GM19328 (cell line): ENCODE measurements at regions not wholly inside any gene's neighbourhood (a gene's known extent, or its start where the extent isn't known, plus 50 kb on each side); places are given as distances from the start of the nearest gene placed in this dataset.

Experiments
- ATAC-seq: cut with Tn5 transposase; IDR thresholded peaks from one replicate; pipeline ENCODE4 v1.9.1; 2021; ENCODE audit warnings: mild to moderate bottlenecking, moderate library complexity; ENCODE audit not compliant: unreplicated experiment

DNA sequence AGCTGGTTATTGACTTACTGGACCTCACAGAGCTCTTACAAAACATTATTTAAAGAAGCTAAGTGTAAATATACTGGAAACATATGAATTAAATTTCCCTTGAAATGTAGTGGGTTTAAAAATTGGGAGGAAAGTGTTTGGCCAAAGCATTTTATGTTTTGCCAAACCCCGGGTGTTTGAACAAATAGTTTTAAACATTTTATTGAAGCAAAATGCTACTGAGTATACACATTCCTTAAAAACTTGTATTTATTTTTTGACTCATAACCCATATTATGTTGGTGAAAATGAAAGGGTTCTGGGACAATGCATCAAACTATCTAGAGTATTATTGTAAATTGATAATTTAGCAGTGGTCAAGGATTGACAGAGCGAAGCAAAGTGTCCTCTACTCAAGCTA is 1048.5 kb downstream of the SLC6A15 start:
- ATAC-seq, result no peak

GRCh38 chr12:83859021-83859420 is 1053.6 kb downstream of the SLC6A15 start:
- ATAC-seq, result no peak

- ATAC-seq, result no peak
Measured at GRCh38 chr12:83856803-83857202, 1055.8 kb downstream of the SLC6A15 start.

GRCh38 chr12:83850531-83850930 is 1062.1 kb downstream of the SLC6A15 start:
- ATAC-seq, result no peak

DNA sequence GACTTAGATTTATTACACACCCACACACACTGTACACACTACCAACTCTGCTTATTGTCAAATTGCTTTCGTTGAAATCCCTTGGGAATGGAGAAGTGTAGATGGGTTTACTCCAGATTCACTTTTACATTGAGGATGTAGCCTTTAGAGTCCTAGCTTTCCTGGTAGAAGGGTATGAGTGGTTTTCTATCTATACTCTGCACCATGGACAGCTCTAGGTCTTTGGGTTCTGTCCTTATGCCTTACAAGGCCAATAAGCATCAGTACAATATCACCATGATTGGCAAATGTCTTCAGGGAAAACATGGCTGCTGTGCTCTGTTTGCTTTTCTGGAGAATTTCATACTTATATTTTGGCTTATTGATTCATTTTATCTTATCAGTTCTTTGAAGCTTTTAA is 1063.9 kb downstream of the SLC6A15 start:
- ATAC-seq, result no peak

DNA sequence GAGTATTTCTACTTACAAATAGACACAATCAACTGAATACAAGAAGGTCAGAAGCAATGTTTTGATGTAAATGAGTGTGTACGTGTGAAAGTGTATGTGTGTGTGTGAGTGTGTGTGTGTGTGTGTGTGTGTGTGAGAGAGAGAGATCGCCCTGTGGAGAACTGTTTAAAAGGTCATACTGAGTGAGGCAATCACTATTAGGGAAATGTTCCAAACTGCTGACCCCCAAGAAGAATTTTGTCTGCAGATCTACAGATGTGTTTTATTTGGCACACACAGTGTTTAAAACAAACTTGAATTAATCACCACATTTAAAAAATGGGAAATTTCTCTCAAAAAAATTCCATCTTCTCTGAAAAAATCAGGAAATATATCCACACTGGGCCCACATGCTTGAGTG is 1069.1 kb downstream of the SLC6A15 start:
- no peak for ATAC-seq

DNA sequence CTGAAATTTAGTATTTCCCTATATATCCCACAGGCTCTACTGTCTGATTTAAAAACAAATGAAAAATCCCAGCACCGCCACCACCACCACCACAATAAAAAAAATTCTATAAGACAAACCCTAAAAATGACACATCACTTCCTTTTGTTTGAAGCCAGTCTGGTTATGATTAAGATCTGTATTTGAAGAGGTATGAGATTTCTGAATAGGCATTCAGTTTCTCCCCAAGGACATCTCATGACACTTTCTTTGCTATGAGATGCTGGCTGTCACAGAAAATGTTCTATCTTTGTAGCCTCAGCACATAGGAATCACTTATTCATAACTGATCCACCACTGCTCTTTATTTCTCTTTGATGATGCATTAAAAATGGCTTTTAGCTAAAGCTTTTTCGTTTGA is 1071.0 kb downstream of the SLC6A15 start:
- no peak for ATAC-seq

DNA sequence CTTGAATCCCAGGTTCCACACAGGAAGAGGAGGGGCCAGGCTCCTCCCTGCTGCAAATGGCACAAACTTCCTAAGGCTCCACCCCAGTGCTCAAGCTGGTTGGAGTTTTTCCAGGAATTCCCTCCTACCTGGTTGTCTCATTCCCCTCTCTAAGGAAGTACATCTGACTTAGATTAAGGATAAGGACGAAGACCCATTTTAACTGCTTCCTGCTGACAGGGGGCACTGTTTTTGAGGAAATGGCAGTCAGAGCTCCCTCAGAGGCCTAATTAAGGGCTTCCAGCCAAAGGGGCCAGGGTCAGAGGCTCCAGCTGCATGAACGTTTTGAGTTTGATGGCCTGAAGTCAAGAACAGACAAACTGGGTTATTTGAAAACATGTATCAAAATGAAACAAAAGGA is 1084.7 kb downstream of the SLC6A15 start:
- no peak for ATAC-seq

DNA sequence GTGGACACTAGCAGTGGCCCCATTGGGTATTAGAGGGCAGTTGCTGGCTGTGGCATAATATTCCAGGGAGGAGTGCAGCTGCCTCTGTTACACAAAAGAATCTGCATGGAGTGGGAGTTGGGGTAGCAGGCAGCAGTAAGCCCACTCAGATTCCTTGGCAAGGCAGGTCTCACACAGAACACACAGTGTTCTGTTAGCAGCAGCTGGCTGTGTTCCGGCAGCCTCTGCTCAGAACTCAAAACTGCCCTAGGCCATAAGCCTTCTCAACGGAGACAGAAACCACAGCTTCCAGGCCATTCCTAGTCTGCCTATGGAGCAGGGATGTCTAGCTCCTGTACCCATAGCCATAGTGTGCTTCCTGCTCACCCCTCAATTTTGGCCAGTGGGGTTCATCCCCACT is 1085.4 kb downstream of the SLC6A15 start:
- ATAC-seq, result no peak

DNA sequence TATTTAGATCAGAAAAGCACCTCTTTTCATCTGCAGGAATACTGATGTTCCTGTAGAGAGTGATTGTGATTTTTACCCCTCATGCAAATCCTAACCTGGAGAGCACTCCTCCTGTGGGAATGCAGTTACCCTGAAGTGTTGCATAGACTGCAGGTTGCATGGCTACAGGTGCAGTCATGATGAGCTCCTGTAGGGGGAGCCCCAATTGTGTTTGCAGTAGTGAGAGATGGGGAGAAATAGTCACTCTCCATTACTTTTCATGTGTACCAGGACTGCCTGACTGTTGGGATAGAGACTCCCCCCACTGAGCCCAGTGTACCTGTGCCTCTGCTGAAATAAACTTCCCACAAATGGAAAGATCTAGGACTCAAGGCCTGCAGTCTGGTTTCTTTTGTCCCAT is 1086.5 kb downstream of the SLC6A15 start:
- peak; percentile 49 for ATAC-seq

DNA sequence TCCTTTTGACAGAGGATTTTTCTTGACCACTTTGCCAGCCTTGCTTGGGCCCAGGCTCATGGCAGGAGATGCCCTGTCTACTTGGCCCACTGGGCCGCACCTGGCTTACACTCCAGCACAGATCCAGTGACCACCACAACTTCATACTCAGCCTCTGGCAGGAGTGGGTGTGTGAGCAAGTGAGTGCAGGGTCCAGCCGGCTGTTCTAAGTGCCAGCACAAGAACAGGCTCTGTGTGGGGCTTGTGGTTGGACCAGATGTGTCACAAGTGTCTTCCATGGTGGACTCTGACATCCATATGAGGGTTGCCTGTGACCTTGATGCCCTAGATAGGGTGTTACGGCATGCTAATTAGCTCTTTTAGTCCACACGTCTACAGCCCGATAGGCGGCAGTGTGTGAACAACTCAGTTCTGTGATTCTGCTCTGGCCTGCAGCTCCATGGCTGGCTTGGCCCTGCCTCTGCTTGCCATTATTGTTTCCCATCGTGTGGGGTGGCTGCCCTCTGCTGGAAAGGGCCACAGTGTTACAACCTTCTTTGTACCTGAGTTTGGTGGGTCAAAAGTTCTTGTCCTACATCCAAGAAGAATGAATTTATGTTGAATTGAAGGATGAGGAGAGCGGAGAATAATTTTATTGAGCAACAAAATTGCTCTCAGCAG is 1089.1 kb downstream of the SLC6A15 start:
- peak; percentile 97 for ATAC-seq

- ATAC-seq, result no peak
Measured at GRCh38 chr12:83821967-83822366, 1090.6 kb downstream of the SLC6A15 start.

- no peak for ATAC-seq
Measured at GRCh38 chr12:83818881-83819280, 1093.7 kb downstream of the SLC6A15 start.

DNA sequence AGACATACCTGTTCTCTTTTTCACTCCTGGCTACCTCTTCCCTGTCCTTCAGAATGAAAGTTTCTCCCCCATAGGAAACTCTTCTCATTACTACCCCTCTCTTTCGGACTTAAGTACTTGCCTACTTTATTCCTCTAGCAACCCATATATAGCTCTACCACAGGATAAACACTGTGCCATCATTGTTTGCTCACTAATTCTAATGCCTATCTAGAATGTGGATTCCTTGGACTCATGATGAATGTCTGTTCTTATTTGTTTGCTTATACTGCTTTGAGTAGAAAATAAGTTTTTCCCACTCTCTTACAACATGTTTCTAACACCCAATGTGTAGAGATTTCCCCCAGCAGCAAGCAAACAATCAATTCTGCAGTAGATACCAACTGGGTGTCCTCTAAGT is 1094.9 kb downstream of the SLC6A15 start:
- ATAC-seq, result no peak

DNA sequence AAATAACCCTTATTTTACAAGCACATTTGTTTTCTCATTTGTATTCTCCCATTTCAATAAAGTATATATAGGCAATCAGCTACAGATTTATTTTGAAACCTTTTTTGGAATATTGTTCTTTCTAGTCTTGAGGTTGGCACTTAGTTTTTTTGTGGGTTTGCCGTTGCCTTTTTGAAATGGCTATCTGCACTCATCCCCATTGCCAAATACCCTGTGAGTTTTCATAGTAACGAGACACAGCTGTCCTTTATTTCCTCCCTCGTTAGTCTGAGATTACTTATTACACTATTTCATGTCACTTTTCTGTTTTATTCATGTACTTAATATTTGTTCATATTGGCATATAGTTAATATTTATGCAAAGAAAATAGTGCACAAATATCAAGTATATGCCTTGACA is 1104.0 kb downstream of the SLC6A15 start:
- no peak for ATAC-seq

DNA sequence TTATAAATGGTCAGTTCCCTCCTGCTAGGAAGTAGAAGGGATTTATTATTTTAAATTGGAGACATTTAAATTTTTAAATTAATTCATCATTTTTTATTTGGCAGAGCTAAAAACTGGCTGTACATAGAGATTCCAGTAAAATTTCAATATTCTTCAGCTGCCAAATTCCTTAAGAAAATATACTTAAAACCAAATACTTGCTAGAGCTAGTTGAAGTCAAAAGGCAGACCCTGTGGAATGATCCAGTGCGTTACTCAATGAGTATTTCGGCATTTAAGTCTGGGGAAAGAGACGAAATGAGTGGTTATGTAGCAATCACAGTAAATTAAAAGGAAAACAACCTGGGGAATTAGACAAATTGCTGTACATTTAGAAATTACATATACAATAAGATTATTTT is 1104.7 kb downstream of the SLC6A15 start:
- no peak for ATAC-seq

DNA sequence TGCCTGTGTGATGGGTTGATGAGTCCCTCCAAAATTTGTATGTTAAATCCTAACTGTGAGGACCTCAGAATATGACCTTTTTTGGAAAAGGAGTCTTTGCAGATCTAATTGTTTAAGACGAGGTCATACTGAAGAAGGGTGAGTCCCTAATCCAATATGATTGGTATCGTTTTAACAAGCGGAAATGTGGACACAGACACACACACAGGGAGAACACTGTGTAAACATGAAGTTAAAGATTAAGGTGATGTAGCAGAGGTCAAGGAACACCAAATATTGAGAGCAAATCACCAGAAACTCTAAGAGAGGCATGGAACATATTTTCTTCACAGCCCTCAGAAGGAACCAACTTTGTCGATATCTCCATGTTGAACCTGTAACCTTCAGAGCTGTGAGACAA is 1106.7 kb downstream of the SLC6A15 start:
- ATAC-seq, result no peak

DNA sequence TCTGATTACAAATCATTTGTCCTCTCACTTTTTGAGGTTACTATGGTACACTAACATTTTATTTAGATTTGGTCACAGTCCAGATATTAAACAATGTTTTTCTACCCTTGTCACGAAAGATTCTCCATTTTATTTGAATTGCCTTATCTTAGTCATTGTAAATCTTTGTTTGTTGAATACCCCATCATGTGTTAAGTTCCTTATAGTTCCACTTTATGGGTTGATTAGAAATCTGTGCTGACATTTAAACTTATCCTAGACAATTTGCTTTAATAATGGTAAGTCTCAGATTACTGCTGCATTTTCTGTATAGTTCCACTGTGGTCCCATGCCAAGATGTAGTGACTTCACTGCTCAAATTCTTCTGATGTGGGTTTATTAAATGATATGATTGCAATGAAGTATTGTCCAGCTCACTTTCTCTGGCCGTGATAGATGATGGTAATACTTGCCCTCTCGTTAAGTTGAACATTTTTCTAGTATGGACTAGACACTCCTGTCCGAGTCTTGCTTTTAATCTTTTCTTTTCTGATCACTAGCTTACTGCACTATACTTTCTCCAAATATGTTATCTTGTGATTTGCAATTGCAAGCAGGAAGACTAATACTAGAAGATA is 1107.3 kb downstream of the SLC6A15 start:
- ATAC-seq, result no peak

DNA sequence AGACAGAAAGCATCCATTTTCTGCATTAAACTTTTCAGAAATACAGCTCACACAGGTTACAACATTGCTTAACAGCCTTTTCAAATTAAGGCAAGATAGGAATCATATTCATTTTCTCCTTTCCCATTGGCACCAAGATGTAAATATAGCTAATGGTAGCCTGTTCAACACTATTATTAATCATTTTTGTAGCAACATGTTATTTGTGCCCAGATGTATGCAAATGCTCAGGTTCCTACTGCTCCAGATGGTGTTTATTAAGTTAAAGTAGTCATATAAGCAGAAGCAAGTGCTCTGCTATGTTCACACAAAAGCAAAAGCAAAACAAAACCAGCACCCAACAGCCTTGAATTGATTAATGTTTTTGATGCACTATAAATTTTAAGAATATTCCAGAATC is 1110.6 kb downstream of the SLC6A15 start:
- no peak for ATAC-seq

GRCh38 chr12:83800022-83800421 is 1112.6 kb downstream of the SLC6A15 start:
- ATAC-seq, result no peak

GRCh38 chr12:83796531-83796930 is 1109.8 kb downstream of the TMTC2 start:
- no peak for ATAC-seq

- ATAC-seq, result no peak
Measured at GRCh38 chr12:83793616-83794015, 1106.9 kb downstream of the TMTC2 start.

DNA sequence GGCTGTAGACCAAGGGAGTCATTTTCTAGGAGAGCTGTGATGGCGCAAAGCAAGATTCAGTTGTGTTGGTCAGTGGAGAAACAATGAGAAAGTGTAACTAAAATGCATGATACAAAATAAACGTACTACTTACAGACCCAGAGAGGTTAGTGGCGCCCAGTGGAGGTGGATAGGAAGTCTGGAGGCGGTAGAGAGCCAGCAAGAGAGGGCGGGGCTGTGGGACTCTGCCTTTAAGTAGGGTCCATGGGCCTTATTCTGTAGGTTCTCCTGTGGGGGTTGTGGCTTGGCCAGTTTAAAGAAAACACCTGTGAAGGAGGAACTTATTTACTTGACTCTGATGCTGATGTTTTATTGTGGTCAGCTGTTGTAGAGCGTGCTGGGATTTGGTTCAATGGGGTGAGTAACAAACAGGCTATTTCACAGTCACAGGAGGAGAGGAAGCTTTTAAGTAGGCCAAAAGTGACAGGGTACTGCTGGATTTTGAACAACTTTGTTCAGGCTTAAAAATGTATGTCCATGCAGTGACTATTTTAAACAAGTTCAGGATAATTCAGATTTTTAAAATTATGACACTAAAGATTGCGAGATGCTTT is 1097.7 kb downstream of the TMTC2 start:
- no peak for ATAC-seq
